K562 (cell line): ENCODE measurements at regions not wholly inside any gene's neighbourhood (a gene's known extent, or its start where the extent isn't known, plus 50 kb on each side); places are given as distances from the start of the nearest gene placed in this dataset.

Source experiments
- ATAC-seq: fragments of 200-7000 bp; cut with Tn5 transposase; 3 replicates; pipeline ENCODE4 v1.9.1; 2020; ENCODE audit warnings: moderate library complexity
- BruUV-seq: library from RNA; stranded (reverse); fragments of 400-500 nt; replicated peaks from 2 replicates; lab custom pipeline; 2021; lab: Mats Ljungman, UMichigan
- CTCF ChIA-PET: fragments of 300-600 bp; formaldehyde crosslinking; extraction: SDS; loops from one replicate; lab custom pipeline; 2021; ENCODE audit warnings: low intra/inter-chr PET ratio; lab: Yijun Ruan, JAX
- POLR2A ChIA-PET: fragments of 300-600, 350-650 bp; sonication (Branson Sonifier 250); formaldehyde crosslinking; extraction: SDS; loops from one replicate; lab custom pipeline; 2021; ENCODE audit warnings: antibody characterized with exemption, inconsistent platforms; lab: Yijun Ruan, JAX
- DNase-seq, 4 experiments: peaks; one replicate each; pipeline versions ENCODE4 v3.0.0 to v3.0.0-alpha.2; 2011 to 2018; ENCODE audit warnings: low spot score in 3 of 4, mixed read lengths in 3 of 4; ENCODE audit errors: extremely low read depth in 1 of 4
- FAIRE-seq: peaks from 2 replicates; lab custom pipeline; 2011; peaks lifted over from hg19 to GRCh38; lab: Jason Lieb, UNC
- H2AFZ ChIP-seq: 2 replicates; pipeline ENCODE4 v1.6.0; 2011; ENCODE audit warnings: low read depth, low read length, control low read depth, inconsistent platforms
- H3K27ac ChIP-seq: fragments of 200-600 bp; 3 replicates; pipeline ENCODE4 v1.8.0; 2011; ENCODE audit warnings: low read depth, mild to moderate bottlenecking, control low read depth, inconsistent platforms, low read length, moderate library complexity, mixed read lengths; ENCODE audit errors: extremely low read depth
- H3K27me3 ChIP-seq, 2 experiments: fragments of 300-600 bp in 1 of 2; 2 replicates in 1 of 2; 3 replicates in 1 of 2; pipeline versions ENCODE4 v1.6.0 to v1.8.0; 2011; ENCODE audit warnings: inconsistent platforms in 2 of 2, low read length in 2 of 2, mild to moderate bottlenecking in 1 of 2, mixed read lengths in 1 of 2, moderate library complexity in 1 of 2; ENCODE audit not compliant: control insufficient read depth in 2 of 2, insufficient read depth in 2 of 2
- H3K36me3 ChIP-seq: fragments of 300-600 bp; 3 replicates; pipeline ENCODE4 v1.8.0; 2011; ENCODE audit warnings: mild to moderate bottlenecking, low read length, inconsistent platforms; ENCODE audit not compliant: control insufficient read depth, insufficient read depth
- H3K4me1 ChIP-seq, 2 experiments: fragments of 200-600 bp in 1 of 2; replicated peaks in 1 of 2; 2 replicates in 1 of 2; 3 replicates in 1 of 2; pipeline versions ENCODE4 v1.5.1 to v1.8.0; 2011; ENCODE audit warnings: inconsistent platforms in 2 of 2, low read length in 2 of 2, mild to moderate bottlenecking in 1 of 2, mixed read lengths in 1 of 2, moderate library complexity in 1 of 2; ENCODE audit not compliant: control insufficient read depth in 2 of 2, insufficient read depth in 2 of 2
- H3K4me2 ChIP-seq: 2 replicates; pipeline ENCODE4 v1.6.1; 2011; ENCODE audit warnings: low read length, control low read depth, inconsistent platforms, mixed read lengths; ENCODE audit not compliant: insufficient read depth
- H3K4me3 ChIP-seq: fragments of 200-600 bp; sonication (generic), shearing (Covaris generic); 2 replicates; pipeline ENCODE4 v1.5.1; 2016; ENCODE audit warnings: control low read depth, inconsistent platforms
- H3K79me2 ChIP-seq: fragments of 200-600 bp; 3 replicates; pipeline ENCODE4 v1.8.0; 2011; ENCODE audit warnings: low read length, inconsistent platforms; ENCODE audit not compliant: control insufficient read depth, insufficient read depth
- H3K9ac ChIP-seq, 2 experiments: 2 replicates each; pipeline versions ENCODE4 v1.6.0 to v1.6.1; 2011; ENCODE audit warnings: low read depth in 2 of 2, low read length in 2 of 2, control low read depth in 1 of 2, inconsistent platforms in 1 of 2, mild to moderate bottlenecking in 1 of 2, mixed read lengths in 1 of 2; ENCODE audit not compliant: insufficient read depth in 1 of 2
- H3K9me1 ChIP-seq: one replicate; pipeline ENCODE4 v1.6.0; 2011; ENCODE audit warnings: inconsistent platforms, mild to moderate bottlenecking, low read length, moderate library complexity; ENCODE audit not compliant: control insufficient read depth, insufficient read depth
- H3K9me3 ChIP-seq: replicated peaks from 2 replicates; pipeline ENCODE4 v1.5.1; 2011; ENCODE audit warnings: low read depth, low read length, inconsistent platforms; ENCODE audit not compliant: control insufficient read depth, insufficient read depth
- H4K20me1 ChIP-seq: replicated peaks from 2 replicates; pipeline ENCODE4 v1.6.1; 2011; ENCODE audit warnings: low read length, inconsistent platforms, mixed read lengths; ENCODE audit not compliant: control insufficient read depth, insufficient read depth
- BMI1 ChIP-seq: fragments of 150-350 bp; IDR thresholded peaks from 2 replicates; pipeline ENCODE4 v1.6.1; 2014; ENCODE audit warnings: low read length
- CBX2 ChIP-seq: fragments of 200-600 bp; sonication (generic); IDR thresholded peaks from one replicate; pipeline ENCODE4 v1.6.1; 2012; ENCODE audit warnings: mild to moderate bottlenecking, low read length, inconsistent platforms; ENCODE audit not compliant: insufficient read depth, poor library complexity, severe bottlenecking
- DPF2 ChIP-seq: fragments of 450-650 bp; IDR thresholded peaks from 2 replicates; pipeline ENCODE4 v1.6.1; 2016
- ILK ChIP-seq: fragments of 450-650 bp; IDR thresholded peaks from 2 replicates; pipeline ENCODE4 v1.6.1; 2016; ENCODE audit warnings: missing genetic modification characterization, low read depth, mild to moderate bottlenecking, missing compliant biosample characterization, moderate library complexity, borderline replicate concordance
- KDM4B ChIP-seq, 2 experiments: fragments of 450-650 bp in 1 of 2; sonication (generic) in 1 of 2; IDR thresholded peaks; 2 replicates each; pipeline ENCODE4 v1.6.1; 2016 to 2017; ENCODE audit warnings: borderline replicate concordance in 2 of 2, antibody characterized with exemption in 1 of 2, low read depth in 1 of 2, mild to moderate bottlenecking in 1 of 2
- MECOM ChIP-seq: fragments of 250-450 bp; sonication (Bioruptor Pico); IDR thresholded peaks from 2 replicates; pipeline ENCODE4 v1.8.0; 2022; ENCODE audit warnings: inconsistent platforms
- NFE2 ChIP-seq: IDR thresholded peaks from 2 replicates; pipeline ENCODE4 v1.6.1; 2014; ENCODE audit warnings: antibody characterized with exemption, low read depth
- RCOR1 ChIP-seq, 2 experiments: IDR thresholded peaks; 2 replicates each; pipeline ENCODE4 v1.6.1; 2012; ENCODE audit warnings: low read depth in 2 of 2, low read length in 2 of 2, borderline replicate concordance in 1 of 2, improper control_type of control experiment in 1 of 2
- SIN3A ChIP-seq, 2 experiments: fragments of 150-350 bp in 1 of 2; IDR thresholded peaks; 2 replicates each; pipeline ENCODE4 v1.6.1; 2011 to 2016; ENCODE audit warnings: borderline replicate concordance in 2 of 2, low read depth in 2 of 2, low read length in 2 of 2, mild to moderate bottlenecking in 2 of 2, moderate library complexity in 2 of 2; ENCODE audit not compliant: control insufficient read depth in 1 of 2
- SLC30A9 ChIP-seq: fragments of 250-450 bp; sonication (Bioruptor Pico); IDR thresholded peaks from 2 replicates; pipeline ENCODE4 v1.8.0; 2022; ENCODE audit warnings: mild to moderate bottlenecking, moderate library complexity
- ZNF239 ChIP-seq: fragments of 250-450 bp; sonication (Bioruptor Pico); IDR thresholded peaks from 2 replicates; pipeline ENCODE4 v1.4.0; 2020; ENCODE audit warnings: mild to moderate bottlenecking
- ZNF274 ChIP-seq: IDR thresholded peaks from 2 replicates; pipeline ENCODE4 v1.6.1; 2011; ENCODE audit warnings: low read depth, mild to moderate bottlenecking, low read length, moderate library complexity, borderline replicate concordance
- ZNF41 ChIP-seq: fragments of 250-450 bp; sonication (Bioruptor Pico); conservative IDR thresholded peaks from 2 replicates; pipeline ENCODE4 v1.4.0; 2020; ENCODE audit warnings: mild to moderate bottlenecking
- ZSCAN32 ChIP-seq: fragments of 450-650 bp; formaldehyde crosslinking; IDR thresholded peaks from 2 replicates; pipeline ENCODE4 v1.4.0; 2020; ENCODE audit warnings: mild to moderate bottlenecking, moderate library complexity
- WGBS: fragments of 100-300 bp; shearing (Covaris generic); methylation state at CpG from one replicate; pipeline ENCODE4 v1.1.6; 2016; ENCODE audit warnings: low coverage, mixed read lengths; ENCODE audit not compliant: insufficient coverage; ENCODE audit errors: missing lambda C conversion rate; 5-methylcytosine and 5-hydroxymethylcytosine counted together
- in situ Hi-C: fragments of 300-500 bp; cut with MboI; formaldehyde crosslinking; loops from 4 replicates; pipeline ENCODE4 v1.15.0; 2018; ENCODE audit warnings: inconsistent platforms, mixed read lengths
- intact Hi-C: fragments of 100-400 bp; cut with micrococcal nuclease; formaldehyde crosslinking; loops from 2 replicates; pipeline ENCODE4 v1.14.2; 2022
- TF ChIP-seq, protein P1 (sequence below): fragments of 250-450 bp; sonication (Bioruptor Pico); IDR thresholded peaks from 2 replicates; pipeline ENCODE4 v1.8.0; 2022; ENCODE audit warnings: moderate library complexity, mild to moderate bottlenecking, inconsistent platforms

DNA sequence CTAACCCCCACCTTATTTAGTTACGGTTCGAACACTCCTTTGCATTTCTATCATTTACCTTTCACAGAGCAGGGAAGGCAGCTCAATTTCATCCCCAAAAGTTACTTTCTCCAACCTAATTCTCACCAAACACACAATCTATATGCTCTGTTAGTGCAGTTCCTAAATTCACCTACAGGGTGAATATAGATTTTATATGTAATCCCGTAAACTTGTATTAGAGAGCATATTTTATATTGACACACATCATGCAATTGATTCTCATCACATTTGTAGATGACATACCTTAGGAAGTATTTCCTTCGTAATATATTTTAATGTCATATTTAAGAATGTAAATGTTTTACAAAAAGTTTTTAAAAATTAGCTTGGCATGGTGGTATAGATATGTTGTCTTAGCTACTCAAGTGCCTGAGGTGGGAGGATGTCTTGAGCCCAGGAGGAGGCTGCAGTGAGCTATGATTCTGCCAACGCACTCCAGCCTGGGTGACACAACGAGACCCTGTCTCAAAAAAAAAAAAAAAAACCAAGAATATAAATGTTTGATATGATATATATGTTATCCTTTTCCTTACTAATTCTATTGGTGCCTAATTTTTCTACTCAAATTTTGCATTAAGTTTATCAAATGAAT, 57.3 kb upstream of the TNFRSF19 start:
- no peak overlapping the region for H2AFZ ChIP-seq
- TF ChIP-seq ZNF239 (no peak), ZNF41 (CRISPR knock-in tag) (no peak), SLC30A9 (CRISPR knock-in tag) (no peak), CBX2 (no peak), ZSCAN32 (CRISPR knock-in tag) (no peak), BMI1 (no peak), MECOM (CRISPR knock-in tag) (no peak), SIN3A (IDR thresholded peaks at IDR 0.05; ENCODE audit: borderline replicate concordance in 2 of 2, control insufficient read depth in 1 of 2, low read depth in 2 of 2, low read length in 2 of 2) (no peak), NFE2 (no peak), KDM4B (IDR thresholded peaks at IDR 0.05; ENCODE audit: borderline replicate concordance in 2 of 2, low read depth in 1 of 2) (no peak), ILK (tag) (no peak), DPF2 (no peak), ZNF274 (no peak), RCOR1 (IDR thresholded peaks at IDR 0.05; ENCODE audit: borderline replicate concordance in 1 of 2, low read depth in 2 of 2, low read length in 2 of 2) (no peak)
- TF ChIP-seq, protein P1, sequence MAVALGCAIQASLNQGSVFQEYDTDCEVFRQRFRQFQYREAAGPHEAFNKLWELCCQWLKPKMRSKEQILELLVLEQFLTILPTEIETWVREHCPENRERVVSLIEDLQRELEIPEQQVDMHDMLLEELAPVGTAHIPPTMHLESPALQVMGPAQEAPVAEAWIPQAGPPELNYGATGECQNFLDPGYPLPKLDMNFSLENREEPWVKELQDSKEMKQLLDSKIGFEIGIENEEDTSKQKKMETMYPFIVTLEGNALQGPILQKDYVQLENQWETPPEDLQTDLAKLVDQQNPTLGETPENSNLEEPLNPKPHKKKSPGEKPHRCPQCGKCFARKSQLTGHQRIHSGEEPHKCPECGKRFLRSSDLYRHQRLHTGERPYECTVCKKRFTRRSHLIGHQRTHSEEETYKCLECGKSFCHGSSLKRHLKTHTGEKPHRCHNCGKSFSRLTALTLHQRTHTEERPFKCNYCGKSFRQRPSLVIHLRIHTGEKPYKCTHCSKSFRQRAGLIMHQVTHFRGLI (CRISPR knock-in tag): no peak
- in situ Hi-C loops: no loop called here
- ATAC-seq (no peak), FAIRE-seq (no peak), DNase-seq (no peak)
- no peaks in the 10 kb centered on the region for H3K79me2 ChIP-seq
- no peak overlapping the region for H3K27ac ChIP-seq
- no peak overlapping the region for H3K4me2 ChIP-seq
- ChIA-PET CTCF (no interaction called here), POLR2A (no interaction called here)
- H4K20me1 ChIP-seq: no peaks in the 10 kb centered on the region
- no peaks in the 10 kb centered on the region for H3K9me1 ChIP-seq
- H3K9me3 ChIP-seq: no peaks in the 10 kb centered on the region
- no TSS peak for BruUV-seq
- no peak overlapping the region for H3K9ac ChIP-seq
- intact Hi-C loops: no loop called here
- H3K27me3 ChIP-seq: peaks cover 0 to 8% of the 10 kb centered on the region in 2 experiments; a peak in 1 of 5 replicates
- no peaks in the 10 kb centered on the region for H3K4me1 ChIP-seq
- no peak overlapping the region for H3K4me3 ChIP-seq
- WGBS: under 1% methylated on average over 6 of the region's 6 CpGs
- H3K36me3 ChIP-seq: no peaks in the 10 kb centered on the region
